A549 (cell line): ENCODE measurements at regions not wholly inside any gene's neighbourhood (a gene's known extent, or its start where the extent isn't known, plus 50 kb on each side); places are given as distances from the start of the nearest gene placed in this dataset.

Source experiments
- ATAC-seq, 2 experiments: fragments of 200-7000 bp in 1 of 2; fragments of >200 bp in 1 of 2; cut with Nextera tagmentation in 1 of 2; cut with Tn5 transposase in 1 of 2; 3 replicates each; pipeline versions ENCODE4 v1.8.0 to v1.9.1; 2018 to 2020; ENCODE audit warnings: mild to moderate bottlenecking in 1 of 2, moderate library complexity in 1 of 2
- CTCF ChIA-PET: fragments of 300-600 bp; sonication (Branson Sonifier 250); formaldehyde crosslinking; extraction: SDS; loops from one replicate; lab custom pipeline; 2021; ENCODE audit warnings: antibody characterized with exemption, inconsistent platforms; lab: Yijun Ruan, JAX
- POLR2A ChIA-PET: fragments of 350-600 bp; formaldehyde crosslinking; extraction: SDS; loops from one replicate; lab custom pipeline; 2021; ENCODE audit warnings: antibody characterized with exemption, inconsistent platforms; lab: Yijun Ruan, JAX
- DNase-seq, 2 experiments: peaks; one replicate each; pipeline versions ENCODE4 v3.0.0 to v3.0.0-alpha.2; 2011 to 2016; ENCODE audit warnings: low read depth in 1 of 2, low spot score in 1 of 2
- FAIRE-seq: peaks from 2 replicates; lab custom pipeline; 2011; peaks lifted over from hg19 to GRCh38; lab: Jason Lieb, UNC
- H3K27ac ChIP-seq, 2 experiments: fragments of >200 bp; sonication (Bioruptor Twin); formaldehyde crosslinking; 3 replicates each; pipeline ENCODE4 v1.5.1; 2016 to 2017
- H3K4me1 ChIP-seq: fragments of >200 bp; sonication (Bioruptor Twin); formaldehyde crosslinking; 3 replicates; pipeline ENCODE4 v1.6.1; 2016
- H3K4me2 ChIP-seq: fragments of >200 bp; sonication (Bioruptor Twin); formaldehyde crosslinking; 3 replicates; pipeline ENCODE4 v1.6.1; 2016
- H3K4me3 ChIP-seq: fragments of >200 bp; sonication (Bioruptor Twin); formaldehyde crosslinking; 3 replicates; pipeline ENCODE4 v1.5.1; 2016
- H3K9me3 ChIP-seq: fragments of >200 bp; sonication (Bioruptor Twin); formaldehyde crosslinking; 3 replicates; pipeline ENCODE4 v1.6.1; 2016
- CHD2 ChIP-seq: fragments of 150-350 bp; IDR thresholded peaks from 2 replicates; pipeline ENCODE4 v1.6.1; 2014; ENCODE audit warnings: low read length; ENCODE audit not compliant: partially characterized antibody
- CHD4 ChIP-seq: fragments of 200-600 bp; sonication (generic); IDR thresholded peaks from 2 replicates; pipeline ENCODE4 v1.6.1; 2016; ENCODE audit warnings: antibody characterized with exemption, mild to moderate bottlenecking, borderline replicate concordance
- EP300 ChIP-seq, 2 experiments: fragments of >200 bp; sonication (Bioruptor Twin); formaldehyde crosslinking; IDR thresholded peaks; 2 replicates in 1 of 2; 3 replicates in 1 of 2; pipeline ENCODE4 v1.6.1; 2016 to 2017
- HOXB13 ChIP-seq: fragments of 250-450 bp; sonication (Bioruptor Pico); IDR thresholded peaks from 2 replicates; pipeline ENCODE4 v1.5.0; 2020; ENCODE audit warnings: low read depth, mild to moderate bottlenecking, moderate library complexity
- HOXB5 ChIP-seq: fragments of 250-450 bp; sonication (Bioruptor Pico); IDR thresholded peaks from 2 replicates; pipeline ENCODE4 v1.5.0; 2020; ENCODE audit warnings: mild to moderate bottlenecking, moderate library complexity
- JUN ChIP-seq, 2 experiments: fragments of >200 bp; sonication (Bioruptor Twin); formaldehyde crosslinking; IDR thresholded peaks; 2 replicates in 1 of 2; 3 replicates in 1 of 2; pipeline ENCODE4 v1.6.1; 2016 to 2017
- JUNB ChIP-seq: fragments of >200 bp; sonication (Bioruptor Twin); formaldehyde crosslinking; IDR thresholded peaks from 2 replicates; pipeline ENCODE4 v1.6.1; 2016
- MAFK ChIP-seq: fragments of 450-650 bp; IDR thresholded peaks from 2 replicates; pipeline ENCODE4 v1.6.1; 2014; ENCODE audit not compliant: partially characterized antibody
- MAZ ChIP-seq: fragments of 150-350 bp; IDR thresholded peaks from 2 replicates; pipeline ENCODE4 v1.6.1; 2014; ENCODE audit warnings: antibody characterized with exemption, low read depth, low read length, borderline replicate concordance
- MYC ChIP-seq: IDR thresholded peaks from 2 replicates; pipeline ENCODE4 v1.6.1; 2012; ENCODE audit warnings: mild to moderate bottlenecking, inconsistent platforms, low read length, improper control_type of control experiment, borderline replicate concordance
- NFE2L2 ChIP-seq: fragments of 150-350 bp; conservative IDR thresholded peaks from 2 replicates; pipeline ENCODE4 v1.6.1; 2014; ENCODE audit warnings: low read length
- NPAS2 ChIP-seq: fragments of 250-450 bp; sonication (Bioruptor Pico); IDR thresholded peaks from 2 replicates; pipeline ENCODE4 v1.8.0; 2022; ENCODE audit warnings: mild to moderate bottlenecking, moderate library complexity, borderline replicate concordance
- NR3C1 ChIP-seq: fragments of >200 bp; sonication (Bioruptor Twin); formaldehyde crosslinking; IDR thresholded peaks from 3 replicates; pipeline ENCODE4 v1.6.1; 2017
- PHF8 ChIP-seq: fragments of 200-600 bp; sonication (generic); IDR thresholded peaks from 2 replicates; pipeline ENCODE4 v1.6.1; 2016; ENCODE audit warnings: low read depth, mild to moderate bottlenecking, antibody characterized with exemption, moderate library complexity, borderline replicate concordance
- RNF2 ChIP-seq: fragments of 200-600 bp; sonication (generic); IDR thresholded peaks from 2 replicates; pipeline ENCODE4 v1.6.1; 2016; ENCODE audit warnings: low read depth, mild to moderate bottlenecking, antibody characterized with exemption, moderate library complexity, borderline replicate concordance
- SMC3 ChIP-seq: fragments of >200 bp; sonication (Bioruptor Twin); formaldehyde crosslinking; IDR thresholded peaks from 3 replicates; pipeline ENCODE4 v1.6.1; 2018; ENCODE audit warnings: inconsistent platforms
- SREBF2 ChIP-seq: fragments of 450-650 bp; IDR thresholded peaks from 2 replicates; pipeline ENCODE4 v1.6.1; 2014; ENCODE audit warnings: mild to moderate bottlenecking, moderate library complexity
- TFCP2L1 ChIP-seq: fragments of 250-450 bp; sonication (Bioruptor Pico); IDR thresholded peaks from 2 replicates; pipeline ENCODE4 v1.5.0; 2021; ENCODE audit warnings: mild to moderate bottlenecking
- ZC3H11A ChIP-seq: fragments of 450-650 bp; IDR thresholded peaks from 2 replicates; pipeline ENCODE4 v1.6.1; 2014; ENCODE audit warnings: antibody characterized with exemption, mild to moderate bottlenecking
- ZNF302 ChIP-seq: fragments of 250-450 bp; sonication (Bioruptor Pico); IDR thresholded peaks from 2 replicates; pipeline ENCODE4 v1.9.0; 2021; ENCODE audit warnings: inconsistent platforms, mild to moderate bottlenecking, moderate library complexity
- WGBS: methylation state at CpG from one replicate; pipeline ENCODE4 v1.1.6; 2017; ENCODE audit errors: missing lambda C conversion rate; 5-methylcytosine and 5-hydroxymethylcytosine counted together
- TF ChIP-seq, protein P1 (sequence below): fragments of >200 bp; sonication (Bioruptor Twin); formaldehyde crosslinking; IDR thresholded peaks from 3 replicates; pipeline ENCODE4 v1.5.1; 2016
- TF ChIP-seq, protein P2 (sequence below): fragments of 450-650 bp; IDR thresholded peaks from 2 replicates; pipeline ENCODE4 v1.6.1; 2014; ENCODE audit warnings: antibody characterized with exemption
- TF ChIP-seq, protein P3 (sequence below): fragments of 150-350 bp; IDR thresholded peaks from 2 replicates; pipeline ENCODE4 v1.6.1; 2014; ENCODE audit warnings: low read depth, mild to moderate bottlenecking, low read length
- TF ChIP-seq, protein P4 (sequence below): fragments of >200 bp; sonication (Bioruptor Twin); formaldehyde crosslinking; IDR thresholded peaks from 2 replicates; pipeline ENCODE4 v1.6.1; 2016
- TF ChIP-seq, protein P5 (sequence below): fragments of >200 bp; sonication (Bioruptor Twin); formaldehyde crosslinking; IDR thresholded peaks from 3 replicates; pipeline ENCODE4 v1.6.1; 2016

DNA sequence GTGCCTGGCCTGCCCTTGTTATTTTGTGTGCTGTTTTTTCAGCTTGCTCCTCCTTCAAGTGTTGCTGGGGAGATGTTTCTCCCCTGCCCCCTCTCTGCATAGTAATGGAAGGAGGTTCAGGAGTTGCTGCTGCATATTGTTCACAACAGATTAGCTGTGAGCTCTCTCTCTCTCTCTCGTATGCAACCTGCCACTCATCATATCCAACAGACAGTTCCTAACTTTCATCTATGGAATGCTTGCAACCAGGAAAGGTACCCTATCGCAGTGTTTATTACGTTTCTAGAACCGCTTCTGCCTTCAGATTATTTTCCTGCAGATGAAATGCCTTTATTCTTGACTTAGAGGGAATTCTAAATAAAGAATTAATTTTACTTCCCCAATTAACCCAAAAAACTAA, 372.9 kb downstream of the RMST start (continued):
- no peak for TF ChIP-seq RNF2
- no peak for TF ChIP-seq EP300 (IDR thresholded peaks at IDR 0.05)
- TF ChIP-seq PHF8, result no peak
- no peak for TF ChIP-seq CHD2
- no peak for TF ChIP-seq TFCP2L1 (CRISPR knock-in tag)
- TF ChIP-seq JUNB, result no peak
- TF ChIP-seq, all 56 proteins: peak for 0

DNA sequence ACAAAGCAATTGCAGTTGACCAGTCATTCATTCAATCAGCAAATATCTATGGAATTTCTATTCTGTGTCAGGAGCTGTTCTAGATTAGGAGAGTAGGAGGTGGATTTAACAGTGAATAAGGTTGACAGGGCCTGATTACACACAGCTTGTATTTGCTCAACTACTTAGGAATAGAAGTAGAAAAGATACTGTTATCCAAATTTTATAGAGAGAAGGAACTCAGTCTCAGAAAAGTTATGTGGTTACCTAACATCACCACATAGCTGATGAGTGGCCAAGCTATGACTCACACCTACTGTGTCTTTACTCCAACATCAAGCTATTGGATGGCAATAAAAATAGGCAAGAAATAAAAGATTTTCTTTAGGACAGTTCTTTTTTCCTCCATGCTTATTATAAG, 374.8 kb downstream of the RMST start:
- ATAC-seq (no peak), FAIRE-seq (no peak), DNase-seq (no peak)
- TF ChIP-seq SMC3 (no peak), HOXB13 (CRISPR knock-in tag) (no peak), SREBF2 (no peak), HOXB5 (no peak), MAZ (no peak), CHD4 (no peak)
- TF ChIP-seq, protein P1, sequence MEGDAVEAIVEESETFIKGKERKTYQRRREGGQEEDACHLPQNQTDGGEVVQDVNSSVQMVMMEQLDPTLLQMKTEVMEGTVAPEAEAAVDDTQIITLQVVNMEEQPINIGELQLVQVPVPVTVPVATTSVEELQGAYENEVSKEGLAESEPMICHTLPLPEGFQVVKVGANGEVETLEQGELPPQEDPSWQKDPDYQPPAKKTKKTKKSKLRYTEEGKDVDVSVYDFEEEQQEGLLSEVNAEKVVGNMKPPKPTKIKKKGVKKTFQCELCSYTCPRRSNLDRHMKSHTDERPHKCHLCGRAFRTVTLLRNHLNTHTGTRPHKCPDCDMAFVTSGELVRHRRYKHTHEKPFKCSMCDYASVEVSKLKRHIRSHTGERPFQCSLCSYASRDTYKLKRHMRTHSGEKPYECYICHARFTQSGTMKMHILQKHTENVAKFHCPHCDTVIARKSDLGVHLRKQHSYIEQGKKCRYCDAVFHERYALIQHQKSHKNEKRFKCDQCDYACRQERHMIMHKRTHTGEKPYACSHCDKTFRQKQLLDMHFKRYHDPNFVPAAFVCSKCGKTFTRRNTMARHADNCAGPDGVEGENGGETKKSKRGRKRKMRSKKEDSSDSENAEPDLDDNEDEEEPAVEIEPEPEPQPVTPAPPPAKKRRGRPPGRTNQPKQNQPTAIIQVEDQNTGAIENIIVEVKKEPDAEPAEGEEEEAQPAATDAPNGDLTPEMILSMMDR, result no peak
- TF ChIP-seq, protein P2, sequence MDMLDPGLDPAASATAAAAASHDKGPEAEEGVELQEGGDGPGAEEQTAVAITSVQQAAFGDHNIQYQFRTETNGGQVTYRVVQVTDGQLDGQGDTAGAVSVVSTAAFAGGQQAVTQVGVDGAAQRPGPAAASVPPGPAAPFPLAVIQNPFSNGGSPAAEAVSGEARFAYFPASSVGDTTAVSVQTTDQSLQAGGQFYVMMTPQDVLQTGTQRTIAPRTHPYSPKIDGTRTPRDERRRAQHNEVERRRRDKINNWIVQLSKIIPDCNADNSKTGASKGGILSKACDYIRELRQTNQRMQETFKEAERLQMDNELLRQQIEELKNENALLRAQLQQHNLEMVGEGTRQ, result no peak
- Histone ChIP-seq H3K4me1 (no peaks in the 10 kb centered on the region), H3K27ac (no peak overlapping the region), H3K9me3 (no peaks in the 10 kb centered on the region), H3K4me3 (no peak overlapping the region), H3K4me2 (no peak overlapping the region)
- CTCF ChIA-PET, result interaction anchor here (1.2 kb wide), 1 partner anchor 9 kb away, joined by 4 read pairs; no protein-coding TSS in a partner anchor
- POLR2A ChIA-PET, result no interaction called here

DNA sequence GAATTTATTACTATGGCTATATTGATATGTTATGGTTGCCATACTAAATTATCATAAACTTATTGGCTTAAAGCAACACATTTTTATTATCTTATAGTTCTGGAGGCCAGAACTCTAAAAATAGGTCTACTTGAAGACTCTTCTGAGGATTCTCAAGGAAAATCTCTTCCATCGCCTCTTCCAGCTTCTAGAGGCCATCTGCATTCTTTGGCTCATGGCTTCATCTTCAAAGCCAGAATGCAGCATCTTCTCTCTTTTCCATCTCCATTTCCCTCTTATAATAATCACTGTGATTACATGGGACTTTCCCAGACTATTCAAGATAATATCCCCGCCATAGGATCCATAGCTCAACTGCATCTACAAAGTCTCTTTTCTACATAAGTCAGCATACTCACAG, 385.4 kb downstream of the RMST start:
- Histone ChIP-seq H3K4me2 (no peak overlapping the region), H3K4me1 (no peaks in the 10 kb centered on the region), H3K9me3 (no peaks in the 10 kb centered on the region), H3K4me3 (no peak overlapping the region)
- DNase-seq (no peak), ATAC-seq (no peak), FAIRE-seq (no peak)
- 0% methylated on average over 2 of the region's 2 CpGs for WGBS
- ChIA-PET POLR2A (no interaction called here), CTCF (no interaction called here)
- TF ChIP-seq NFE2L2 (no peak), ZC3H11A (no peak), RNF2 (no peak), JUN (IDR thresholded peaks at IDR 0.05) (no peak), MAFK (no peak), MYC (no peak), NPAS2 (CRISPR knock-in tag) (no peak), ZNF302 (CRISPR knock-in tag) (no peak), NR3C1 (no peak)
- TF ChIP-seq, protein P3, sequence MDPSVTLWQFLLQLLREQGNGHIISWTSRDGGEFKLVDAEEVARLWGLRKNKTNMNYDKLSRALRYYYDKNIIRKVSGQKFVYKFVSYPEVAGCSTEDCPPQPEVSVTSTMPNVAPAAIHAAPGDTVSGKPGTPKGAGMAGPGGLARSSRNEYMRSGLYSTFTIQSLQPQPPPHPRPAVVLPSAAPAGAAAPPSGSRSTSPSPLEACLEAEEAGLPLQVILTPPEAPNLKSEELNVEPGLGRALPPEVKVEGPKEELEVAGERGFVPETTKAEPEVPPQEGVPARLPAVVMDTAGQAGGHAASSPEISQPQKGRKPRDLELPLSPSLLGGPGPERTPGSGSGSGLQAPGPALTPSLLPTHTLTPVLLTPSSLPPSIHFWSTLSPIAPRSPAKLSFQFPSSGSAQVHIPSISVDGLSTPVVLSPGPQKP, result no peak
- TF ChIP-seq, protein P4, sequence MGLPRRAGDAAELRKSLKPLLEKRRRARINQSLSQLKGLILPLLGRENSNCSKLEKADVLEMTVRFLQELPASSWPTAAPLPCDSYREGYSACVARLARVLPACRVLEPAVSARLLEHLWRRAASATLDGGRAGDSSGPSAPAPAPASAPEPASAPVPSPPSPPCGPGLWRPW, result no peak
- TF ChIP-seq, protein P5, sequence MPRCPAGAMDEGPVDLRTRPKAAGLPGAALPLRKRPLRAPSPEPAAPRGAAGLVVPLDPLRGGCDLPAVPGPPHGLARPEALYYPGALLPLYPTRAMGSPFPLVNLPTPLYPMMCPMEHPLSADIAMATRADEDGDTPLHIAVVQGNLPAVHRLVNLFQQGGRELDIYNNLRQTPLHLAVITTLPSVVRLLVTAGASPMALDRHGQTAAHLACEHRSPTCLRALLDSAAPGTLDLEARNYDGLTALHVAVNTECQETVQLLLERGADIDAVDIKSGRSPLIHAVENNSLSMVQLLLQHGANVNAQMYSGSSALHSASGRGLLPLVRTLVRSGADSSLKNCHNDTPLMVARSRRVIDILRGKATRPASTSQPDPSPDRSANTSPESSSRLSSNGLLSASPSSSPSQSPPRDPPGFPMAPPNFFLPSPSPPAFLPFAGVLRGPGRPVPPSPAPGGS, result no peak
- TF ChIP-seq, all 56 proteins: peak for 0
- H3K27ac ChIP-seq, result no peak overlapping the region
